CD4-positive, alpha-beta T cell treated with Interleukin-17A for 4 hours (primary cell): ENCODE measurements at regions not wholly inside any gene's neighbourhood (a gene's known extent, or its start where the extent isn't known, plus 50 kb on each side); places are given as distances from the start of the nearest gene placed in this dataset.

Experiments used
- DNase-seq: peaks from one replicate; pipeline ENCODE4 v3.0.0-alpha.2; 2020; ENCODE audit warnings: mixed read lengths

DNA sequence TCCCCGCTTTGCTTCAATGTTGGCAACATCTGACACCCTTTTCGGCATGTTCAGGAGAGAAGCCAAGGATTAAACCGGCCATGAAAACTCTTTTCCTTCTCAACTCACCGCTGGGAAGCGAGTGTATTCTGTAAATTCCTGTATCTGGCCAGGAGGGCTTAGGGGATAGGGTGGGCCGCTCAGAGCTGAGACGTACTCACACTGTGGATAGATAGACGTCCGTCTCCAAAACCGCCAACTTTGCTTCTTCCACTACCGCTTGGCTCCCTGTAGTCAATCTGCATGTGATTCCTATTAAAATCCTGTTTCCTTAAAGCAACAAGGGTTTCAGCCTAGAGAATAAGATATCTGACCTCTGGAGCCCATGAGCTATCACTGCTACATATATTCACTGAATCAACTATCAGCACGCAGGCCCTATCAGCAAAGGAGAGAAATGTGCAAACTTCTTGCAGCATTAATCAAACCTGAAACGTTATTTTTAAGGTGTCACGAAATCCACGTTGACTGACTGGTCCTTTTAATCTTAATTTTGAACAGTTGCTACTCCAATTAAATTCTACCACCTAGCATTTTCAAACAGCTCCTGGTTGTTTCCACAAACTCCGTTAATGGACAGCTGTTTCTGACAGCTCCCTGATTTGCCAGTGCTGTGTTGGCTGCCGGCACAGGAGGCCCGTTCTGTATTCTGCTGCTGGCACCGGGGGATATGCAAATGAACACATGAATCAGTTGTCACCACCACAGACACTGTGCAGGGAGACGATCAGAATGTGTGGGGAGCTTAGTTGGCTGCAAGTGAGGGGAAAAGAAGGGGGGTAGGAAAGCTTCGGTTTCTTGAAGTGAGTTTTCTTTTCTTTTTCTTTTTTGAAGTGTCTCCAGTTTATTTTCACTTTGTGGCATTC is 438.9 kb upstream of the ARRDC4 start:
- DNase-seq, result no peak

DNA sequence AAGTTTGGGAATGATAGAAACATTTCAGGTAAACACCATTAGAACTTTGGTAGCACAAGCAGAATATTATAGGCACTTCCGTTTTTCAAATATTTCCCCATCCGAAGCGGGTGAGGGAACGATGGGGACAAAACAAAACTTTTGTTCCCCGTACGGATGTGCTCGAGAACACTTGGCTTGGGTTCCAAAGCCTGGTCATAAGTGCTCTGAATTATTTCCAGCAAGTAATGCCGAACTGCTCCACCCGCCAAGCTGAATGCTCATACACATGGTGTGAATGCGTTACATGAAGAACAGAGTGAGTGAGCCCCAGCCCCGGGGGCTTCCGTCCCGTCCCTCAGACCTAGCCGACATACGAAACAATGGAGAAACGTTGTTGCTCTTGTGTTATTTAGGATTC is 438.2 kb upstream of the ARRDC4 start:
- no peak for DNase-seq

DNA sequence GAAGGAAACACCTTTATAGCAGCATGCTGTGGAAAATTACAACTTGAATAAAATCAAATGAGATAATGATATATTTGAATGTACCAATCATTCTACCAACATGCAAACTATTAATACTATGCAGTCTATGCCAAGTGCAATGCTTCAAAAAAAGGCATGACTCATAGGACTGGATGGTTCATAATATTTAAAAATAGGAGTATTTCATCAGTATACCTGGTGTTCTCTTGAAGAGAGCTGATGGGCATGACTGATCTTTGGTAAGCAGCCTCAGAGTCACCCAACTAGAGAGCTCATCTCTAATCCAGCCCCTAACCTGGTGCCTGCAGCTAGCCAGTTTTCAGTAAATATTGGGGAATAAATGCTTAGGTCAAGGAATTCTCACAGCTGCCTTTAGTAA is 434.7 kb upstream of the ARRDC4 start:
- DNase-seq, result no peak

DNA sequence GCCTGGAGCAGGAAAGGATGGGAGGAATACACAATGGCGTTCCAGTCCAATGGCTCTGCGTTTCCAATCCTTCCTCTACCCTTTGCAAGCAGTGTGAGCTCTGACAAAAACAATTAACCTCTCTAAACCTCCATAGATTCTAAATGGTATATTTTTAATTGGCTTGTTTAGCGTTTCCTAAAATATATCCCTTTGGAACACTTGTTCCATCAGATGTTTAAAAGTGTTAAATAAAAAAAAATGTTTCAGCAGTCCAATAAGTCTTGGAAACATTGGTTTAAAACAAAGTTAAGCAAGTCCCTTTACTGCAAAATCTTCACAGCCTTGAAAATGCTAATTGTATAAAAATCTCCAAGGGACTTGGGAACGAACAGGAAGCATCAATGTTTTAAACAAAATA is 432.3 kb upstream of the ARRDC4 start:
- DNase-seq, result no peak

DNA sequence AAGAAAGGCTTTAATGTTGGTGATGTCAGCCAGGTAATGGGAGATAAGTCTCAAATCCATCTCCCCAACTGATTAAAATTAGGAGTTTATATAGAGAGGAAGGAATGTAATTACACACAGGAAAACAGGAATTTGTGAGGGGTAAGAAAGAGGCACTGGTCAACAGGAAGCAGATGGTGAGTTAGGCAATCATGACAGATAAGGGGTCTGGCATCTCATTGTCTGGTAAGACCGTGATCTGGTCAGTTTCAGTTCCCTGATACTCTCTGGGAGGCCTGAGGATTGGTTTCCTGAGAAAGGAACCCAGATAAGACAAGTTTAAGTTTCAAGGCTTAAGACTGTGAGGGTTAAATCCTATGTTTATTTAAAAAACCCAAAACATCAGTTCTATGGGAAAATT is 414.7 kb upstream of the ARRDC4 start:
- no peak for DNase-seq

DNA sequence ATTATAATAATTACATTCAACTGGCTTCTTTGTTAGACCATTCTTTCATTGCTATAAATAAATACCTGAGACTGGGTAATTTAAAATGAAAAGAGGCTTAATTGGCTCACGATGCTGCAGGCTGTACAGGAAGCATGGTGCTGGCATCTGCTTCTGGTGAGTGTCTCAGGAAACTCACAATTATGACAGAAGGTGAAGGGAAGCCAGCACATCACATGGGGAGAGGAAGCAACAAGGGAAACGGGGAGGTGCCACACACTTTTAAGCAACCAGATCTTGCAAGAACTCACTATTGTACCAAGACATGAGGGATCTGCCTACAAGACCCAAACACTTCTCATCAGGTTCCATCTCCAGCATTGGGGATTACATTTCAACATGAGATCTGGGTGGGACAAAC is 413.1 kb upstream of the ARRDC4 start:
- no peak for DNase-seq

DNA sequence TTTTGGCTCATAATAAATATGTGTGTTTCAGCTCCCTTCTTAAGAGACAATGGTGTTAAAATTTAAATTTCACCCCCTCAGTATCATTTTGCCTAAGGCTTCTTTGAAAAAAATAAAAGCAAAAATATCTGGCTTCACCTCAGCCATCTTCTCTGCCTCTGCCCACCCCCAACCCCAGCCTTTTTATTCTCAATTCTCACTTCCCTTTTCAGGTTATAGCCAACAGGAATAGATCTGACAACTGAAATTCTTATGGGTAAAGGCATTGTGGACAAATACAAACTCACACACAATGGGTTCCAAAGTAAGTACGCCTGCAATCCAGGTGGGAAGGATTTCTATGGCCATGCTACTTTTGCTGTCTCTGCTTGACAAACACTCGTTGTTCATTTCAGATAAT is 399.0 kb upstream of the ARRDC4 start:
- no peak for DNase-seq

DNA sequence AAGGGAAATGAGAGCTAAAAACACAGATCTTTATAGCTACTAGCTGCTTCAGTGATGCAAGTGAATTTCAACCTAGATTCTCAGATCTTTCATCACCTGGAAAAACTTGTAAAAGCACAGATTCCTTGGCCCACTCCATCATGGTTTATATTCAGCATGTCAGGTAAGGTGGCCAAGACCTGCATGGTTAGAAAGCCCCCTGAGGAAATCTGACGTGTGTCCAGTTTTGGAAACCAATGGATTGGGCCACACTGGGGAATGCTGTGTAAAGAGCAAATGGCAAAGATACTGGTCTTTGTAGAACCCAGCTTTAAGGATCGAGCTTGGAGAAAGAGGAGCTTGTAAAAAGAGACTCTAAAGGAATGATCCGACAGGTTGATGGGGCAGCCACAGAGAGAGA is 397.0 kb upstream of the ARRDC4 start:
- DNase-seq, result no peak

DNA sequence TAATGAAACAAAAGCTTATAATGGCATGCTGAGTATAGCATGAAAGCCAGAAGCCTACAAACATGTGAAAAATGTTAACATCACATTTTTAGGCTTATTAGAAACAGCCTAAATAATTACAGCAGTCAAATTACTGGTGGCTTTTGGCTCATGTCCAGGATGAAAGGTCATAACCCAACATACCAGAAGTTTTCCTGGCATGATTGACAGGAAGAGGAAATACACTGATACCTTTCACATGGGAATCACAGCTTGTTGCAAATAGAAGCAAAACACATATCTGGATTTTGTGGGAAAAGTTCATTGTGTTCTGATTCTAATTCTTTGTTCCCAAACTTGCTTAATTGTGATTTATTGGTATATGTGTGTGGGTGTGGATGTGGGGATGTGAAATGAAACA is 393.5 kb upstream of the ARRDC4 start:
- DNase-seq, result no peak

DNA sequence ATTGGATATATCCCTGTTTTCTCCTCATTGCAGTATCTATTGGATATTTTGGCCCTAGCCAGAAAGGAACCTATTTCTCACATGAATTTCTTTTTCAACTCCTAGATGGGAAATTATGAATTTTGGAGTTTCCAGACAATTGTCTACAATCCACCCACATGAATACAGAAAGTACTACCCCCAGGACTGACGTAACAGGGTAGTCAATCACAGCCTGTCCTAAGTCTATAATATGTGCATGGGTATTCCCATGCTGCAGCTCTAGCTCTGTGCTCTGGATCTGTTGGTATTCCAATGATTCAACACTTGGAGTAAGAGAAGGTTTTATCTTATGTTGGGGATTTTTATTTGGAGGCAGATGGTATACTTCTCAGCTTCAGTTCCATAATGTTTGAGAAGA is 393.1 kb upstream of the ARRDC4 start:
- no peak for DNase-seq

DNA sequence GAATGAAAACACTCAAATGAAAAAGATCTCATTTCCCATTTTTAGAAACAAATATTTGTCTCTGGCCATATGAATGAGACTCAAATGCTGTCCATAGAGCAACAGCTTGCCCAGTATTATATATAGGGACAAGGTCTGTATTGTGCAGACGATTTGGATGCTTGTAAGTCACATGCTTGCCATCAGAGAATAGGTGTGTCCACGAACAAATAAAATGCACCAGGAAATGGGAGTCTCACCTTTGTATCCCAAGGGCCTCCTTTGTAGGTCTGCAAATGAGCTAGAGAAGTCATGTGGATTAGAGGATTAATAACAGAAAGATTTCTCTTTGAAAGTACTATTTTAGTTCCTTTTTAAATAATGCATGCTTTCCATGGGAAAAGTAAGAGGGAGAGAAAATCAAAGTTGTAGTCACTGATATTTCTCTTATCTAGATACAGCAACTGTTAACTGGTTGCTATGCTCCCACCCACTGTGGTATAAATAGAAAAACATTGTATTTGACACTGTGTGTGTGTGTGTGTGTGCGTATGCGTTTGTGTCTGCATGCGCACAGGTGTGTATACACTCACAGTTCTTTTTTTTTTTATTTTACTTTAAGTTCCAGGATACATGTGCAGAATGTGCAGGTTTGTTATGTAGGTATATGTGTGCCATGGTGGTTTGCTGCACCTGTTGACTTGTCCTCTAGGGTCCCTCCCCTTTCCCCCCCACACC is 383.4 kb upstream of the ARRDC4 start:
- DNase-seq, result no peak

DNA sequence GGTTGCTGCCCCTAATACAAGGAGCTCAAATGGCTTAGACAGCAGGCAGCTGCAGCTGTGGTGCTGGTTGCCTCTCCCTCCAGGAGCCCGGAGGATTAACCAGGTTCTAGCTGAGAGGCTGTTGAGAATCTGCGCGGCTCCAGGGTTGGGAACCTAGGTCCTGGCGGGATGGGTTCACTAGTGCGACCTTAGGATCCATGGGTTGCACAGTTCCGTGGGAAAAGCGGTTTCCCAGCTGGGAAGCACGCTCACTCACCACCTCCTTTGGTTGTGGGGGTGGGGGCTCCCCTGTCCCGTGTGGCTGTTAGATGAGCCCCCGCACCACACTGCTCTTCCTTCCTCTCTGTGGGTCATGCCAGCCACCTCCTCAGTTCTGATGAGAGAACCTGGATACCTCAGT is 375.1 kb upstream of the ARRDC4 start:
- DNase-seq, result no peak

DNA sequence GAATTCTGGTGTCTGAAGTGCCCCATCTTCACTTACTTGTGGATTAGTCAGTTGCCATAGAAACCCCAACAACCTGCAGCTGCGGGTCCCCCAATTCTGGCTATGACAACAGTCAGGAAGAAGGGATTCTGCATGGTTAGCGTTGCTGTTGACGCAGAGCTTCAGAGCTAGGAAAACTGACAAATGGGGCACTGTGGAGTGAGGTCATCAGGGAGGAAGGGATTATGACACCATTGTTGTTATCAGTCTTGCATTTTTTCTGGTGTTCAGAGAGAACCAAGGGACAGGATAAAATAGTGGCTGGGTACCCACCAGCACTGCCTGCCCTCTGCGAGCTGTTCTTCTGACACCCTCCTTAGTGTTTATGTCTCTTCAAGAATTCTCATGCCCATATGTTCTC is 367.7 kb upstream of the ARRDC4 start:
- DNase-seq, result no peak

DNA sequence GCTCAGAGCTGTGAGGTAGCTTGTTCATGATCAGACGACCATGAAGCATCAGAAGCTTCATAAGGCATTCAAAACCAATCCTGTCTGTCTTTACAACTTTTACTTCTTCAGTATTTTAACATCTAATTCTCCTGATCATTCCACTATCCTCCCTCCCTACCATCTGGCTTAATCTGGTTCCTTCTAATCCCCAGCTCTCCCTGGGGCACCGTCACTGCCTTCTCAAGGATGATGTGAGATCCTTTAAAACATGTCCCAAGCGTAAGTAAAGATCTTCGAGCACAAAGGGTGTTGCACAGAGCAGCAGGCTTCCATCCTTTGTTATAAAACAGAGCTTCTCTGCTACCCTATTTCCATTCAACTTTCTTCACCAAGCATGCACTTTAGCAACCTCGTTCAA is 362.7 kb upstream of the ARRDC4 start:
- no peak for DNase-seq

DNA sequence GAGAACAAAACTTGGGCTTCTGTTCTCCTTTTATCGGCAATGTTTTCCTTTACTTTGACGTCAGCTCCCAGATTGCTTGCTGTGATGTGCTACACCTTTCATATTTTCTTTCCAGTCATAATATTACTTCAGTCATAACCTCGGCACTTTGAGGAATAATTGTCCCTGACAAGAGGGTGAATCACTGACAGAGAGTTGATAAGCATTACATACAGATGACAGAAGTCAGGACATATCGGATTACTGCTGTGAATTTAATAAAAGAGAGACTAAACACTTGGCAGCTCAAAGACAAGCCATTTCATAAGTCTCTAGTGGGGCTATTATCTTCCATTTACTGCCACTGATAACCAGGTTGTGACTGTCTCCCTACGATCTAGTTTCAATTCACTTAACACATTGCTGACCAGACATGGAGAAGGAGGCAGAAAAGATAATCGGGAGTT is 362.1 kb upstream of the ARRDC4 start:
- no peak for DNase-seq

DNA sequence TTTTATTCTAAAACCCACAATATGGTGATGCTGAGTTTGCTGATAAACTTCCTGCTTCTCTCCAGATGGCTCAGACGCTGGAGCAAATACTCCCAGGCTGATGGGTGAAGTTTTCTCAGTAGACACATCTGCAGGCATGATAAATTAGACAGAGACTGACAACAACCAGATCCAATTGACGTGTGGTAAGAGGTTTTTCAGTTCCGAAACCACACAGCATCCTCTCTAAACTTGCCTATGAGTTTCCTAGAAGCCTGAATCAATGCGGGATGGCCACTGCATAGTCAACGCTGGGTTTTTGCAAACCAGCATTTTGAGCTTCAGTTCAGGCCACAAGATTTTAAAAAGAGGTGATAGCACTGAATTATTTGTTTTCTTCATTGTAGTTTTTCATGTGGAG is 360.3 kb upstream of the ARRDC4 start:
- DNase-seq, result no peak

DNA sequence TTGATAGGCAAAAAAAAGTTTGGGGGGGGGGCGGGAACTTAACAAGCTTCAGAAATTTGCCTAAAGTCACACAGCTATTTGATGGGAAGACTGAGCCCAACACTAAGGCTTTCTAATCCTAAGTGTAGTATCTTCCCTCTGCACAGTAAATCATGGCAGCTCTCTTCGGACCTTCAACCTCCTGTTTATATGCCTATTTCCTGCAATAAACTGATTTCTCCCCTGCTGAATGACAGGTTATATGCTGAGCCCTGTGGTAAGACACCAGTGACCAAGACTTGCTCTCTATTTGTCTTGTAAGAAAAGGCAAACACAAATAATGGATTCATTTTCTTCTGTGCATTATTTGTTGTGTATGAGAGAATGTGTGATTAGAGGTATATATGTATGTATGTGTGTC is 355.8 kb upstream of the ARRDC4 start:
- no peak for DNase-seq

DNA sequence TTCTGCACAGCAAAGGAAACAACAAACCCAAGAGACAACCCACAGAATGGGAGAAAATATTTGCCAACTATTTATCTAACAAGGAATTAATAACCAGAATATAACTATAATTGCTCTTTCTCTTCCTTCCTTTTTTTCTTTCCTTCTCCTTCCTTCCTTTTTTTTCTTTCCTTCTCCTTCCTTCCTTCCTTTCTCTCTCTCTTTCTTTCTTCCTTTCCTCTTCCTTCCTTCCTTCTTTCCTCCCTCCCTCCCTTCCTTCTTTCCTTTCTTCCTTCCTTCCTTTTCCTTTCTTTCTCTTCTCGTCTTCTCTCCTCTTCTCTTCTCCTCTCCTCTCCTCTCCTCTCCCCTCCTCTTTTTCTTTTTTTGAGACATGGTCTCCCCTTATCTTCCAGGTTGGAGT is 345.4 kb upstream of the ARRDC4 start:
- no peak for DNase-seq

DNA sequence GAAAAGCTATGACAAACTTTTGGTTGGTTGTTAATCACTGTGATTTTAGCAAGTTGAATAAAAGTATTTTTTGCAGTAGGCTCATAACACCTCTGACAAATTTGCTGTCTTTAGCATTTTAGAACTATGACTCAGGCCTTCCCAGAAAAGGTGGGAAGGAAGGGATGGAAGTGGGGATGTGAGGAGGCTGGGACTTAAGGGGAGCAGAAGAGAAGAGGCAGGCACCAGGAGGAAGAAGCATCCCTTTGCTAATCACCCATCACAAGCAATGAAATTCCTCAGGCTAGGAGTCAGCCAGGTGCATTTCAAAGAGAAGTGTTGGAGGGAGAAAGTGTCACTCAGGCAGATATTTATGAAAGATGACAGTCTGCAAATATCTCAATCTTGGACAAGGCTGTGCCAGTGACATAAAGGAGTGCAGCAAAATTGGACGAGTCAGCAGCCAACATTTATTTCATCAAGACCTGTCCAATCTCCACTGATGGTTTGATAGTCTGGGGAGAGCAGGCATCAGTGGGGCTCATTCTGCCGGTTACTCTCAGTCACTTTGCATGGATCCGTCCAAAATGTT is 337.3 kb upstream of the ARRDC4 start:
- DNase-seq, result no peak

DNA sequence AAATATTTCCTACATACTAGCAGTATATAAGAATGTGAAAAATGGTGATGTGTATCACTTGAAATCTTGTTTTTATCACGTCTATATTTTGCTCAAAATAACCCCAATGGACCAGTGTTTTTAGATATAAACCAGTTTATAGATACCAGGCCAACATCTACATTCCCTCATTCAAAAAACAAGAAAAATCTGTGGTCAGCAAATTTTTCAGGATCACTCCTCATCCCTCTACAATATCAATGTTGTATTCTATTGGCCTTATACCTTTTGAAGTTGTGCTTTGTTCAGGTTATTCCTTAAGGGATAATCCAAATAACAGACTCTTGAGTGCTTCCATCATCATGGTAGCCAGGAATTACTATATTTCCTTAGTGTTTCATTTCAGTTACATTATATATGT is 332.9 kb upstream of the ARRDC4 start:
- no peak for DNase-seq

DNA sequence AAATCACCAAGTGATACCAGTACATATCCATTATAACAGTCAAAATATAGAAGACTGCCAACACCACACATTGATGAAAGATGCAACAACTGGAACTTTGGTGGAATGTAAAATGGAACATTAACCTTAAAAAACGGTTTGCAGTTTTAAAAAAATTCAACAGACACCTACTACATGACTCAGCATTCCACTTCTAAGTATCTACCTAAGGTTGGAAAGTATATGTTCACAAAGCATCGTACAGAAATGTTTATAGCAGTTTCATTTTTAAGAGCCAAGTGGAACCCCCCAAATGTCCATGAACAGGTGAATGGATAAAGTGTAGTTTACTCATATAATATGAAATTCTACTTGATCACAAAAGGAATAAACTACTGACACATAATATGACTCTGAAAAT is 314.7 kb upstream of the ARRDC4 start:
- no peak for DNase-seq

DNA sequence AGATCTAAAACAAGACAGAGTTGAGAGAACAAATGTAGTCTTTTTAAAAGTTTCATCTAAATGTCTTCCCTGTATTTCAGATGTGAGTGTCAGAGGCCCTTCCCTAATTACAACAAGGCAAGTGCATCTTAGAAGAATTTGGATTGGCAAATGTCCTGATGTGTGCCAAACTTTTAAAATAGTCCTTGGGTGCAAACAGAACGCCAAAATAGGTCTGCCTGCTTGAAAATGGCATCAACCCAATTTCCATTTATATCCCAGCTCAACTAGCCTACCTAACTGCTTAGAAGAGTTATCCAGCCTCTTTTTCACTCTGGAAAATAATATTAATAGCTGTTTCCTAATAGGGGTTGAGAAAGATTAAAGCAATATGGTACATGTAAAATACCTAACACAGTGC is 311.8 kb upstream of the ARRDC4 start:
- DNase-seq, result no peak

DNA sequence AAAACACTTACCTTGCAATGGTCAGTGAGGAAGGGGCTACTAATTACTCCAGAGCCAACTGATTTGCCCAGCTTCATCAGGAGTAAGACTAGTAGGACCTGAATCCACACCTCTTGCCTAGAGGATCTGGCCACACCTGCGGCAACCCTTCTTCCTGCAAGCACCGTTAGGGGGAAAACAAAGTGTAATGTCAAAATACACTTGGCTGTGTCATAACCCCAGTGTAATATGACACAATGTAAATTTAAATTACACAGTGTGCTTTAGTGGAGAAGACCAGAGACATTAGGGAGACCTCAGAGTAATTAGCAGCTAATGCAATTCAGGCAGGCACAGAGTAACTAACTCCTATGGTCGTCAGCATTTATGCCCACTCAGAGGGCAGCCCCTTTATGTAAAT is 308.5 kb upstream of the ARRDC4 start:
- DNase-seq, result no peak

DNA sequence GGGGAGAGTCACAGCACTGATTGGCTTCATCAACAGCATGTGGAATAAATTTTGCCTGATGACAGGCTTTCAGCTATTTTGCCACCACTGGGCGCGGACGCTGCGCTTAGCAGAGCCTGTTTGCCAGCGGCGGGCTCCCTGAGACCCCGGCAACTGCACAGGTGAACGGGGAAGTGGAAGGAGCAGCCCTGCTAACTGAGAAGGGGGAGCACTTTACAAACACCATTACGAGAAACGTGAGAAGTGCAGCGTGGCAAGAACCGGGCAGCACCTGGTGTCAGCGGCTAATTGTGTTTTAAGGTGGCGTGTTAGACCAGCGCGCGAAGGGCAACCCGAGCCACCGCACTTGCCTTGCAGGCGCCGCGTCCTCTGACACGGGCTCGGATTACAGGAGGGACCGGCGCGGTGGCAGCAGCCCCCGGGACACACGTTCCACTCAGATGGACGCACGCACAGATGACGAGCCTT is 307.8 kb upstream of the ARRDC4 start:
- no peak for DNase-seq
